ENCODE measurements at regions not wholly inside any gene's neighbourhood (a gene's known extent, or its start where the extent isn't known, plus 50 kb on each side); places are given as distances from the start of the nearest gene placed in this dataset.

GRCh38 chr2:104215269-104216161 lies 638.4 kb upstream of the POU3F3 start:
- no peak for TF ChIP-seq POLR2AphosphoS5 (IDR thresholded peaks at IDR 0.05; ENCODE audit: low read depth)
- no peak for TF ChIP-seq EZH2phosphoT487 (IDR thresholded peaks at IDR 0.05; ENCODE audit: unreplicated experiment)
- TF ChIP-seq CTCF (conservative IDR thresholded peaks at IDR 0.05; ENCODE audit: low read depth in 2 of 2): no peak
- TF ChIP-seq REST (IDR thresholded peaks at IDR 0.05; ENCODE audit: unreplicated experiment): no peak
- TF ChIP-seq ETS1 (IDR thresholded peaks at IDR 0.05): no peak
- TF ChIP-seq ZNF114 (CRISPR knock-in tag; IDR thresholded peaks at IDR 0.05): no peak
- no peak for TF ChIP-seq CREB1 (CRISPR knock-in tag; IDR thresholded peaks at IDR 0.05; ENCODE audit: low read depth)
